Esophagus muscularis mucosa (tissue), 3 donors: ENCODE measurements at regions not wholly inside any gene's neighbourhood (a gene's known extent, or its start where the extent isn't known, plus 50 kb on each side); places are given as distances from the start of the nearest gene placed in this dataset.

Source experiments
- CTCF ChIP-seq, 3 experiments: fragments of 200-600 bp in 2 of 3; fragments of 450-650 bp in 1 of 3; sonication (generic) in 2 of 3; IDR thresholded peaks; one replicate each; pipeline ENCODE4 v1.5.1; 2017 to 2019; ENCODE audit warnings: antibody characterized with exemption in 3 of 3, mild to moderate bottlenecking in 2 of 3, moderate library complexity in 1 of 3
- POLR2A ChIP-seq: fragments of 450-650 bp; IDR thresholded peaks from one replicate; pipeline ENCODE4 v1.6.1; 2017; ENCODE audit warnings: antibody characterized with exemption, moderate library complexity, mild to moderate bottlenecking, low read depth
- POLR2AphosphoS5 ChIP-seq, 2 donors: sonication (generic); formaldehyde crosslinking; IDR thresholded peaks; one replicate each; pipeline ENCODE4 v1.6.1; 2017; ENCODE audit warnings: antibody characterized with exemption in 2 of 2

GRCh38 chr9:84166891-84167290 is 173.7 kb downstream of the SLC28A3 start:
- TF ChIP-seq CTCF (IDR thresholded peaks at IDR 0.05) = no peak
- TF ChIP-seq POLR2A = no peak
- TF ChIP-seq POLR2AphosphoS5 (IDR thresholded peaks at IDR 0.05) = no peak
